Cardiac septum (tissue), 1 donor: ENCODE measurements at regions not wholly inside any gene's neighbourhood (a gene's known extent, or its start where the extent isn't known, plus 50 kb on each side); places are given as distances from the start of the nearest gene placed in this dataset.

ENCODE experiments used
- DNase-seq: peaks from one replicate; pipeline ENCODE4 v3.0.0-alpha.2; 2020; ENCODE audit warnings: low spot score
- intact Hi-C: fragments of 100-400 bp; cut with DNase I; formaldehyde crosslinking; loops from one replicate; pipeline ENCODE4 v1.14.0; 2022
- donor health status: DM: no; HTN: no; CAD: no.

- intact Hi-C loops, result no loop called here
Measured at GRCh38 chr15:70395164-70395563, 297.4 kb upstream of the TLE3 start.

GRCh38 chr15:70390723-70391122 lies 293.0 kb upstream of the TLE3 start:
- DNase-seq, result no peak
- intact Hi-C loops, result no loop called here

More at GRCh38 chr15:70395164-70395563, 297.4 kb upstream of the TLE3 start:
- no peak for DNase-seq

GRCh38 chr15:70387993-70388392 lies 290.3 kb upstream of the TLE3 start:
- no peak for DNase-seq
- intact Hi-C loops, result no loop called here

GRCh38 chr15:70387081-70387480 lies 289.4 kb upstream of the TLE3 start:
- intact Hi-C loops, result no loop called here
- DNase-seq, result no peak

- intact Hi-C loops, result no loop called here
- no peak for DNase-seq
Measured at GRCh38 chr15:70385711-70386110, 288.0 kb upstream of the TLE3 start.

- intact Hi-C loops, result no loop called here
- DNase-seq, result no peak
Measured at GRCh38 chr15:70385052-70385451, 287.3 kb upstream of the TLE3 start.

- intact Hi-C loops, result no loop called here
- no peak for DNase-seq
Measured at GRCh38 chr15:70383856-70384255, 286.1 kb upstream of the TLE3 start.

GRCh38 chr15:70382762-70383458 lies 285.2 kb upstream of the TLE3 start:
- DNase-seq, result no peak
- intact Hi-C loops, result no loop called here

GRCh38 chr15:70382009-70382749 lies 284.5 kb upstream of the TLE3 start:
- intact Hi-C loops, result no loop called here

GRCh38 chr15:70379938-70380883 lies 282.5 kb upstream of the TLE3 start:
- intact Hi-C loops, result no loop called here
- no peak for DNase-seq

More at GRCh38 chr15:70382009-70382749, 284.5 kb upstream of the TLE3 start:
- no peak for DNase-seq

- intact Hi-C loops, result no loop called here
- DNase-seq, result no peak
Measured at GRCh38 chr15:70379134-70379533, 281.4 kb upstream of the TLE3 start.

- peak; percentile 47 for DNase-seq
Measured at GRCh38 chr15:70378126-70379031, 280.7 kb upstream of the TLE3 start.

GRCh38 chr15:70376929-70377691 lies 279.4 kb upstream of the TLE3 start:
- DNase-seq, result peak; percentile 78
- intact Hi-C loops, result no loop called here

More at GRCh38 chr15:70378126-70379031, 280.7 kb upstream of the TLE3 start:
- intact Hi-C loops, result no loop called here

GRCh38 chr15:70376031-70376928 lies 278.6 kb upstream of the TLE3 start:
- DNase-seq, result peak; percentile 41
- intact Hi-C loops, result no loop called here

GRCh38 chr15:70375586-70375985 lies 277.9 kb upstream of the TLE3 start:
- no peak for DNase-seq
- intact Hi-C loops, result no loop called here

- intact Hi-C loops, result no loop called here
- peak; percentile 75 for DNase-seq
Measured at GRCh38 chr15:70375006-70375431, 277.3 kb upstream of the TLE3 start.

GRCh38 chr15:70374096-70374495 lies 276.4 kb upstream of the TLE3 start:
- intact Hi-C loops, result no loop called here
- peak; percentile 57 for DNase-seq
